ENCODE measurements at regions not wholly inside any gene's neighbourhood (a gene's known extent, or its start where the extent isn't known, plus 50 kb on each side); places are given as distances from the start of the nearest gene placed in this dataset.
A peak's percentile ranks its signal among the peaks of the same experiment; 100 is the strongest.
"Not testable (repeated sequence)": the region's sequence is repeated elsewhere in the genome, so short reads cannot be mapped to it uniquely, and the experiment has no call there.

DNA sequence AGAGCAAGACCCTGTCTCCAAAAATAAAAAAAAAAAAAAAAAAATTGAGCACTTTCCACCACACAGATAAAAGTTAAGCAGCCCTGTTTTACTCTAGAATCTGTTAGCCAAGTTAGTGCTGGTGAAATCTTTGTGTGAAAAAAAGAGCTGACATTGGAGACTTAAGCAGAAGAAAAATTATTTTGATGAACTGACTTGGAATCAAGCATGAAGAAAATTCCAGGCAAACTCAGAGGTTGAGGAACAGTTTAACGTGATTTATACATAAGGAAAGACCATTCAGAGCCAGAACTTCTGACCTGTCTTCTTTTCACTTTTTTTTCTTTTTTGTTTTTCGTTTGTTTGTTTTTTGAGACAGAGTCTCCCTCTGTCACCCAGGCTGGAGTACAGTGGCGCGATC, 79.6 kb upstream of the RBPJ start:
- TF ChIP-seq, protein P1, sequence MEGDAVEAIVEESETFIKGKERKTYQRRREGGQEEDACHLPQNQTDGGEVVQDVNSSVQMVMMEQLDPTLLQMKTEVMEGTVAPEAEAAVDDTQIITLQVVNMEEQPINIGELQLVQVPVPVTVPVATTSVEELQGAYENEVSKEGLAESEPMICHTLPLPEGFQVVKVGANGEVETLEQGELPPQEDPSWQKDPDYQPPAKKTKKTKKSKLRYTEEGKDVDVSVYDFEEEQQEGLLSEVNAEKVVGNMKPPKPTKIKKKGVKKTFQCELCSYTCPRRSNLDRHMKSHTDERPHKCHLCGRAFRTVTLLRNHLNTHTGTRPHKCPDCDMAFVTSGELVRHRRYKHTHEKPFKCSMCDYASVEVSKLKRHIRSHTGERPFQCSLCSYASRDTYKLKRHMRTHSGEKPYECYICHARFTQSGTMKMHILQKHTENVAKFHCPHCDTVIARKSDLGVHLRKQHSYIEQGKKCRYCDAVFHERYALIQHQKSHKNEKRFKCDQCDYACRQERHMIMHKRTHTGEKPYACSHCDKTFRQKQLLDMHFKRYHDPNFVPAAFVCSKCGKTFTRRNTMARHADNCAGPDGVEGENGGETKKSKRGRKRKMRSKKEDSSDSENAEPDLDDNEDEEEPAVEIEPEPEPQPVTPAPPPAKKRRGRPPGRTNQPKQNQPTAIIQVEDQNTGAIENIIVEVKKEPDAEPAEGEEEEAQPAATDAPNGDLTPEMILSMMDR (conservative IDR thresholded peaks at IDR 0.05; ENCODE audit: low read depth, low read length): no peak
- DNase-seq (ENCODE audit: low read depth): no peak
- no peak overlapping the region for H3K4me3 ChIP-seq (ENCODE audit: low read depth, low read length)

DNA sequence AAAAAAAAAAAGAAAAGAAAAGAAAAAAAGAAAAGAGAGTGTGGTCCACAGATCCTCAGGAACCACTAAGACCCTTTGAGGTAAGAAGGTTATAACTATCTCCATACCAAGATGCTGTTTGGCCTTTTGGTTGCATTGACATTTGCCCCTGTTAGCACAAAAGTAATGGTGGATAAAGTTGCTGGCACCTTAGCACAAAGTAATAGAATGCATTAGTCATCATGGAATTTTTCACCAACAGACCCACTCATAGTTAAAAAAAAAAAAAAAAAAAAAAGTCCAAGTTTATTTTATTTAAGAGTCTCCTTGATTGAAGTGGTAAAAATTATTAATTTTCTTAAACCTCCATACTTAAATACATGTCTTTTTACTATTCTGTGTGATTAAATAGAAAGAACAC, 78.4 kb upstream of the RBPJ start:
- DNase-seq (ENCODE audit: low read depth): peak; percentile 50
- no peak overlapping the region for H3K4me3 ChIP-seq (ENCODE audit: low read depth, low read length)
- TF ChIP-seq, protein P1 (conservative IDR thresholded peaks at IDR 0.05; ENCODE audit: low read depth, low read length): no peak

DNA sequence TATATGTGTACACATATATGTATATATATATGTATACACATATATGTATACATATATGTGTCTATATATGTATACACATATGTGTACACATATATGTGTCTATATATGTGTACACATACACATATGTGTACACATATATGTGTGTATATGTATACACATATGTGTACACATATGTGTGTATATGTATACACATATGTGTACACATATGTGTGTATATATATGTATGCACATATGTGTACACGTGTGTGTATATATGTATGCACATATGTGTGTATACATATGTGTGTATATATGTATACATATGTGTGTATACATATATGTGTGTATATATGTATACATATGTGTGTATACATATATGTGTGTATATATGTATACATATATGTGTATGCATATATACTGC, 76.7 kb upstream of the RBPJ start:
- not testable (repeated sequence) for H3K4me3 ChIP-seq (ENCODE audit: low read depth, low read length); DNase-seq (ENCODE audit: low read depth)

DNA sequence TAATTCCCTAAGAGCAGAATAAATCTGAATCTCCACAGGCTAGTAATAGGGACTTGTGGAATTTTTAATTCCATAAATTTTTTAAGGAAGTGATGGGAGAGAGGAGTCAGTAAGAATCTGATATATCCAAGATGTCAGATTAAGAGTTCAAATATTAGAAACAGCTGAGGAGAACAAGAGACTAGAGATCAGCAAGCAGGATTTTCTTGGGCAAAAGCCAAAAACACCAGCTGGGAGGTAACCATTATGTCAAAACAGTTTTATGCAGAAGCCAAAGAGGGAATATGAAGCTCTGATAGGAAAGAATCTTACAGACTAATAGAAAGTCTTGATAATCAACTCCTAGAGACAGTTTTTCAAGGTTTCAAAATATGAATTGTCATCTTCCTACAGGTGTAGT, 72.2 kb upstream of the RBPJ start:
- DNase-seq (ENCODE audit: low read depth): peak; percentile 93
- no peak overlapping the region for H3K4me3 ChIP-seq (ENCODE audit: low read depth, low read length)
- TF ChIP-seq, protein P1 (conservative IDR thresholded peaks at IDR 0.05; ENCODE audit: low read depth, low read length): no peak

DNA sequence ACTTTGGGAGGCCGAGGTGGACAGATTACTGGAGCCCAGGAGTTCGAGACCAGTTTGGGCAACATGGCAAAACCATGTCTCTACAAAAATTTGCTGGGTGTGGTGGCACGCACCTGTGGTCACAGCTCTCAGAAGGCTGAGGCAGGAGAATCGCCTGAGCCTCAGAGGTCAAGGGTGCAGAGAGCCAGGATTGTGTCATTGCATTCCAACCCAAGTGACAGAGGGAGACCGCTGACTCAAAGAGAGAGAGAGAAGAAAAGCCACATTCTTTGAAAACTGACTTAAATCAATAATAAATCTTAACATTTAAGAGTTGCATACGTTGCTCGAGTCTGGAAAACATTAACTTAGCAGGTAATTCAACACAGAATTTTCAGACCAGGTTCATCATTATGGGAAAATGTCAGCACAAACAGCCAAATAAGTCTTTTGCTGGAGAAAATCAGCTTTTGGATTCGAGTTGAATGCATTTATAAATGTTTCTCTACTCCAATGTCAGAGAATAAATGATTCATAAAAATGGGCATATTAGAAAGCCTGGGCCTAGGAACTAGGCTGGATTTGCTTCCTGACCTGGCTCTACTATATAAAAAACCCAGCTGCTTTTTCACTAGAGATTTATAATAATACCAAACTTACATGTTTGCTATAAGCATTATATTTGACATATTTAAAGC, 68.3 kb upstream of the RBPJ start:
- TF ChIP-seq, protein P1 (conservative IDR thresholded peaks at IDR 0.05; ENCODE audit: low read depth, low read length): no peak
- no peak overlapping the region for H3K4me3 ChIP-seq (ENCODE audit: low read depth, low read length)
- no peak for DNase-seq (ENCODE audit: low read depth)

DNA sequence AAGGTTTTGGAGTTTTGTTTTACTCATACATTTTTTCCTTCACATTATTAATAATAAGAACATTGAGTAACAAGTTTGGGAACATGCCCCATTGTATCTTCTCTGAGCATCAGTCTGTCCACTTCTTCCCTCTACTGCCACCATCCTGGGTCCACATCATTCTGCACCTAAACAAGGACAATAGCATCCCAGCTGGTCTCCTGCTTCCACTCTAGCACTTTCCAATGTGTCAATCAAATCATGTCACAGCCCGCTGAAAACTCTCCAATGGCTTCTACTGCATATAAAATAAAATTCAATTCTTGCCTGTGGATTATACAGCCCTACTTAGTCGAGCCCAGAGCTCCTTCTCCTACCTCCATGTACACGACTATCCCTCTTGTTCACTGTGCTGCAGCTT, 66.8 kb upstream of the RBPJ start:
- DNase-seq (ENCODE audit: low read depth): no peak
- TF ChIP-seq, protein P1 (conservative IDR thresholded peaks at IDR 0.05; ENCODE audit: low read depth, low read length): no peak
- H3K4me3 ChIP-seq (ENCODE audit: low read depth, low read length): no peak overlapping the region

DNA sequence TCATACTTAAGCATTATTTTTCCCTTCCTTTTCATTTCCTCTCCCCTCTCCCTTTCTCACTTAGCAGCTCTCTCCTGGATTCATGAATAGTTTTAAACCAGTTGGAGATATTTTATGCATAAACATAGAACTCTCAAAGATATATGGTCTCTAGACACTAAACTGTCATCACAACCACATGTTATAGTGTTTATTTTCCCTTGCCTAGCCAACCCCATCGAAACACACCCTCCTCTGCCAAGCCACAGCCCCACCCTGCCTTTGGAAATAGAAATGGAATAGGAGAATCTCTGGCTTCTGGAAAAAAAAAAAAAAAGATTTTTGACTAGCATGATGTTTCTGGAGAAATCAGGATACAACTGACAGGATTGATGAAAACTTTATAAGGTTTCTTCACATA, 64.8 kb upstream of the RBPJ start:
- TF ChIP-seq, protein P1 (conservative IDR thresholded peaks at IDR 0.05; ENCODE audit: low read depth, low read length): no peak
- no peak for DNase-seq (ENCODE audit: low read depth)
- no peak overlapping the region for H3K4me3 ChIP-seq (ENCODE audit: low read depth, low read length)

DNA sequence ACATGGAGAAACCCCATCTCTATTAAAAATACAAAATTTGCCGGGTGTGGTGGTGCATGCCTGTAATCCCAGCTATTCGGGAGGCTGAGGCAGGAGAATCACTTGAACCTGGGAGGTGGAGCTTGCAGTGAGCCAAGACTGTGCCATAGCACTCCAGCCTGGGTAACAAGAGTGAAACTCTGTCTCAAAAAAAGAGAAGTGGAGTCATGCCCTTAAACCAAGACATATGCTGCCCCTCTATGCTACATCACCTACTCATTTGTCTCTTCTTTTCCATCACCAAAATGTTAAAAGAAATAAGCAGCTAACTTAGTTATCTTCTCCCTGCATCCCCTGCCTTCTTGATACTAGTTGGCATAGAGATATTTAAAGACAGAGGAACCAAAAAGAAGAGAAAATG, 63.4 kb upstream of the RBPJ start:
- not testable (repeated sequence) for DNase-seq (ENCODE audit: low read depth); H3K4me3 ChIP-seq (ENCODE audit: low read depth, low read length)

Data from choroid plexus epithelial cell (primary cell).